IMR-90 (cell line): ENCODE measurements at regions not wholly inside any gene's neighbourhood (a gene's known extent, or its start where the extent isn't known, plus 50 kb on each side); places are given as distances from the start of the nearest gene placed in this dataset.

Experiments used
- ATAC-seq: fragments of 200-7000 bp; cut with Tn5 transposase; 2 replicates; pipeline ENCODE4 v1.9.1; 2020; ENCODE audit warnings: low read depth, mild to moderate bottlenecking, moderate library complexity
- BruUV-seq: library from RNA; stranded (reverse); fragments of 400-500 nt; replicated peaks from 2 replicates; lab custom pipeline; 2021; lab: Mats Ljungman, UMichigan
- CTCF ChIA-PET: fragments of 300-600 bp; formaldehyde crosslinking; extraction: SDS; loops from one replicate; lab custom pipeline; 2021; ENCODE audit warnings: antibody characterized with exemption; lab: Yijun Ruan, JAX
- POLR2A ChIA-PET: fragments of 300-600 bp; sonication (Branson Sonifier 250); formaldehyde crosslinking; loops from one replicate; lab custom pipeline; 2022; ENCODE audit warnings: antibody characterized with exemption; ENCODE audit not compliant: unreplicated experiment; lab: Charles Lee
- DNase-seq: peaks from one replicate; pipeline ENCODE4 v3.0.0; 2013
- H2AFZ ChIP-seq: replicated peaks from 2 replicates; pipeline ENCODE3; 2013; ENCODE audit warnings: low read length, mild to moderate bottlenecking; ENCODE audit not compliant: poor library complexity
- H2AK5ac ChIP-seq: 2 replicates; pipeline ENCODE4 v1.6.1; 2013; ENCODE audit warnings: low read depth, low read length, inconsistent platforms
- H2AK9ac ChIP-seq: replicated peaks from 2 replicates; pipeline ENCODE3; 2013; ENCODE audit warnings: mild to moderate bottlenecking, low read depth, low read length, moderate library complexity; ENCODE audit not compliant: poor library complexity
- H2BK120ac ChIP-seq: 2 replicates; pipeline ENCODE4 v1.6.1; 2013; ENCODE audit warnings: low read depth, low read length, inconsistent platforms
- H2BK15ac ChIP-seq: 3 replicates; pipeline ENCODE4 v1.6.1; 2013; ENCODE audit warnings: low read depth, low read length, inconsistent platforms
- H2BK20ac ChIP-seq: 2 replicates; pipeline ENCODE4 v1.6.1; 2013; ENCODE audit warnings: low read depth, mild to moderate bottlenecking, inconsistent platforms, low read length, moderate library complexity
- H2BK5ac ChIP-seq: 2 replicates; pipeline ENCODE4 v1.6.1; 2013; ENCODE audit warnings: mild to moderate bottlenecking, low read depth, low read length, inconsistent platforms; ENCODE audit not compliant: poor library complexity, severe bottlenecking
- H3K14ac ChIP-seq: replicated peaks from 2 replicates; pipeline ENCODE4 v1.6.1; 2013; ENCODE audit warnings: low read depth, low read length, inconsistent platforms
- H3K18ac ChIP-seq: 2 replicates; pipeline ENCODE4 v1.6.1; 2013; ENCODE audit warnings: low read depth, low read length, control low read depth
- H3K23ac ChIP-seq: 2 replicates; pipeline ENCODE4 v1.6.1; 2013; ENCODE audit warnings: low read depth, low read length, inconsistent platforms
- H3K27ac ChIP-seq: 2 replicates; pipeline ENCODE4 v1.5.1; 2013; ENCODE audit warnings: mild to moderate bottlenecking, control low read depth, low read length; ENCODE audit not compliant: insufficient read depth
- H3K27me3 ChIP-seq: 2 replicates; pipeline ENCODE4 v1.6.1; 2013; ENCODE audit warnings: low read length; ENCODE audit not compliant: control insufficient read depth, insufficient read depth
- H3K36me3 ChIP-seq: 2 replicates; pipeline ENCODE4 v1.6.1; 2013; ENCODE audit warnings: low read length, mixed read lengths; ENCODE audit not compliant: control insufficient read depth, insufficient read depth
- H3K4ac ChIP-seq: 2 replicates; pipeline ENCODE4 v1.6.1; 2013; ENCODE audit warnings: low read depth, low read length, inconsistent platforms
- H3K4me1 ChIP-seq: 2 replicates; pipeline ENCODE4 v1.6.1; 2013; ENCODE audit warnings: low read length, mixed read lengths; ENCODE audit not compliant: control insufficient read depth, insufficient read depth
- H3K4me2 ChIP-seq: 2 replicates; pipeline ENCODE4 v1.6.1; 2013; ENCODE audit warnings: low read depth, mild to moderate bottlenecking, control low read depth, low read length, moderate library complexity
- H3K4me3 ChIP-seq: 2 replicates; pipeline ENCODE4 v1.5.1; 2013; ENCODE audit warnings: low read depth, mild to moderate bottlenecking, control low read depth, low read length, moderate library complexity; ENCODE audit not compliant: insufficient read depth
- H3K56ac ChIP-seq: 2 replicates; pipeline ENCODE4 v1.6.1; 2013; ENCODE audit warnings: low read length, inconsistent platforms; ENCODE audit not compliant: insufficient read depth; ENCODE audit errors: extremely low read depth
- H3K79me1 ChIP-seq, 2 experiments: 2 replicates each; pipeline ENCODE4 v1.6.1; 2013; ENCODE audit warnings: low read length in 2 of 2, inconsistent platforms in 1 of 2, low read depth in 1 of 2
- H3K9ac ChIP-seq: 2 replicates; pipeline ENCODE4 v1.6.1; 2013; ENCODE audit warnings: low read depth, low read length, control low read depth
- H3K9me1 ChIP-seq: 2 replicates; pipeline ENCODE4 v1.6.1; 2013; ENCODE audit warnings: low read length, inconsistent platforms; ENCODE audit not compliant: insufficient read depth
- H3K9me3 ChIP-seq: 2 replicates; pipeline ENCODE4 v1.6.1; 2013; ENCODE audit warnings: low read length; ENCODE audit not compliant: control insufficient read depth, insufficient read depth
- H4K20me1 ChIP-seq: 2 replicates; pipeline ENCODE4 v1.6.1; 2013; ENCODE audit warnings: low read length, inconsistent platforms; ENCODE audit not compliant: insufficient read depth
- H4K5ac ChIP-seq: 2 replicates; pipeline ENCODE4 v1.6.1; 2013; ENCODE audit warnings: mild to moderate bottlenecking, low read depth, low read length, control low read depth
- H4K8ac ChIP-seq, 2 experiments: 2 replicates each; pipeline ENCODE4 v1.6.1; 2013; ENCODE audit warnings: low read depth in 2 of 2, low read length in 2 of 2, control low read depth in 1 of 2, inconsistent platforms in 1 of 2
- H4K91ac ChIP-seq: 2 replicates; pipeline ENCODE4 v1.6.1; 2013; ENCODE audit warnings: low read depth, low read length, inconsistent platforms; ENCODE audit not compliant: insufficient read depth
- BHLHE40 ChIP-seq: fragments of 150-350 bp; IDR thresholded peaks from 2 replicates; pipeline ENCODE4 v1.6.1; 2016; ENCODE audit warnings: mild to moderate bottlenecking, low read depth, low read length
- CEBPB ChIP-seq: IDR thresholded peaks from 2 replicates; pipeline ENCODE4 v1.6.1; 2012; ENCODE audit warnings: low read depth, low read length, improper control_type of control experiment
- CHD1 ChIP-seq: IDR thresholded peaks from 2 replicates; pipeline ENCODE4 v1.6.1; 2012; ENCODE audit warnings: low read depth, low read length, improper control_type of control experiment
- CTCF ChIP-seq: conservative IDR thresholded peaks from 2 replicates; pipeline ENCODE4 v1.5.1; 2012; ENCODE audit warnings: mild to moderate bottlenecking, low read depth, low read length, improper control_type of control experiment
- ELK1 ChIP-seq: fragments of 150-350 bp; IDR thresholded peaks from 2 replicates; pipeline ENCODE4 v1.6.1; 2016; ENCODE audit warnings: low read depth, mild to moderate bottlenecking, low read length, moderate library complexity, borderline replicate concordance
- FOS ChIP-seq: fragments of 150-350 bp; IDR thresholded peaks from 2 replicates; pipeline ENCODE4 v1.6.1; 2016; ENCODE audit warnings: low read depth, low read length
- MAFK ChIP-seq: IDR thresholded peaks from 2 replicates; pipeline ENCODE4 v1.6.1; 2012; ENCODE audit warnings: low read depth, low read length, improper control_type of control experiment
- MAZ ChIP-seq: IDR thresholded peaks from 2 replicates; pipeline ENCODE4 v1.6.1; 2012; ENCODE audit warnings: low read depth, mild to moderate bottlenecking, low read length, improper control_type of control experiment, moderate library complexity, borderline replicate concordance
- MXI1 ChIP-seq: IDR thresholded peaks from 2 replicates; pipeline ENCODE4 v1.6.1; 2012; ENCODE audit warnings: low read depth, mild to moderate bottlenecking, low read length, moderate library complexity, borderline replicate concordance
- NFE2L2 ChIP-seq: fragments of 150-350 bp; IDR thresholded peaks from 2 replicates; pipeline ENCODE4 v1.6.1; 2016; ENCODE audit warnings: low read depth, mild to moderate bottlenecking, low read length
- POLR2A ChIP-seq: IDR thresholded peaks from 2 replicates; pipeline ENCODE4 v1.6.1; 2012; ENCODE audit warnings: mild to moderate bottlenecking, low read depth, low read length
- RCOR1 ChIP-seq: IDR thresholded peaks from 2 replicates; pipeline ENCODE4 v1.6.1; 2012; ENCODE audit warnings: mild to moderate bottlenecking, low read length, improper control_type of control experiment; ENCODE audit not compliant: insufficient replicate concordance
- RFX5 ChIP-seq: IDR thresholded peaks from 2 replicates; pipeline ENCODE4 v1.8.0; 2012; ENCODE audit warnings: low read depth, mild to moderate bottlenecking, low read length, moderate library complexity
- SMC3 ChIP-seq: fragments of 150-350 bp; IDR thresholded peaks from 2 replicates; pipeline ENCODE4 v1.6.1; 2016; ENCODE audit warnings: low read depth, mild to moderate bottlenecking, antibody characterized with exemption, low read length, moderate library complexity
- USF2 ChIP-seq: fragments of 150-350 bp; IDR thresholded peaks from 2 replicates; pipeline ENCODE4 v1.6.1; 2017; ENCODE audit warnings: mild to moderate bottlenecking, antibody characterized with exemption, low read length, low read depth
- WGBS, 2 experiments: methylation state at CpG; one replicate each; pipeline versions ENCODE4 v1.1.5 to v1.1.7; 2013; ENCODE audit warnings: missing lambda C conversion rate in 2 of 2; ENCODE audit not compliant: insufficient read length in 1 of 2; ENCODE audit errors: extremely low coverage in 2 of 2; 5-methylcytosine and 5-hydroxymethylcytosine counted together
- dilution Hi-C: fragments of 300-500 bp; cut with HindIII; formaldehyde crosslinking; loops from one replicate; pipeline ENCODE4 v1.14.3; 2018; ENCODE audit warnings: low sequenced_read_pairs; ENCODE audit not compliant: unreplicated experiment
- in situ Hi-C: fragments of 300-500 bp; cut with MboI; formaldehyde crosslinking; loops from 3 replicates; pipeline ENCODE4 v1.14.3; 2019; ENCODE audit warnings: low sequenced_read_pairs, inconsistent platforms, mixed read lengths
- intact Hi-C: fragments of 100-400 bp; cut with micrococcal nuclease; formaldehyde crosslinking; loops from 2 replicates; pipeline ENCODE4 v1.10.0; 2022

- dilution Hi-C loops (no loop called here), intact Hi-C loops (no loop called here), in situ Hi-C loops (no loop called here)
- H3K56ac ChIP-seq = no peak overlapping the region
- no peak overlapping the region for H2BK15ac ChIP-seq
- H3K18ac ChIP-seq = no peak overlapping the region
- no peak overlapping the region for H3K4ac ChIP-seq
- no peak overlapping the region for H3K9ac ChIP-seq
- H2AFZ ChIP-seq = no peak overlapping the region
- peak; percentile 94 for ATAC-seq
- no TSS peak for BruUV-seq
- no peak overlapping the region for H2AK9ac ChIP-seq
- no peak overlapping the region for H3K4me3 ChIP-seq
- ChIA-PET POLR2A (no interaction called here), CTCF (interaction anchor here (0.5 kb wide), 1 partner anchor 266 kb away, joined by 3 read pairs; no protein-coding TSS in a partner anchor)
- no peak overlapping the region for H4K5ac ChIP-seq
- H2AK5ac ChIP-seq = no peak overlapping the region
- H4K20me1 ChIP-seq = no peaks in the 10 kb centered on the region
- peak; percentile 69 for DNase-seq
- no peak overlapping the region for H3K4me2 ChIP-seq
- H2BK20ac ChIP-seq = no peak overlapping the region
- no peaks in the 10 kb centered on the region for H3K36me3 ChIP-seq
- no peak overlapping the region for H3K23ac ChIP-seq
- H3K14ac ChIP-seq = no peak overlapping the region
- no peak overlapping the region for H2BK120ac ChIP-seq
- H3K27me3 ChIP-seq = peaks cover 64% of the 10 kb centered on the region
- no peak overlapping the region for H4K8ac ChIP-seq
- H3K9me1 ChIP-seq = no peaks in the 10 kb centered on the region
- no peaks in the 10 kb centered on the region for H3K79me1 ChIP-seq
- H3K9me3 ChIP-seq = no peaks in the 10 kb centered on the region
- H2BK5ac ChIP-seq = no peak overlapping the region
- WGBS, 2 experiments = 16% methylated on average over 8 of the region's 30 CpGs; no CpG with 5 or more reads in 1 of the 2 experiments
- H3K4me1 ChIP-seq = peaks cover 2% of the 10 kb centered on the region; the same call in 1 of the 2 replicates
- no peak overlapping the region for H3K27ac ChIP-seq
- H4K91ac ChIP-seq = no peak overlapping the region
- no peak for TF ChIP-seq SMC3
- TF ChIP-seq ELK1 = no peak
- TF ChIP-seq MAFK = no peak
- no peak for TF ChIP-seq FOS
- TF ChIP-seq NFE2L2 = no peak
- no peak for TF ChIP-seq CEBPB
- TF ChIP-seq RCOR1 = no peak
- no peak for TF ChIP-seq POLR2A
- peak; percentile 4; the same call in 1 of the 2 replicates for TF ChIP-seq MAZ
- no peak for TF ChIP-seq RFX5
- no peak for TF ChIP-seq MXI1
- TF ChIP-seq BHLHE40 = peak; percentile 97
- no peak for TF ChIP-seq CTCF
- TF ChIP-seq USF2 = no peak
- no peak for TF ChIP-seq CHD1
Observed at GRCh38 chr4:1463088-1463926, 57.1 kb upstream of the NKX1-1 start.
